GM21786 (cell line): ENCODE measurements at regions not wholly inside any gene's neighbourhood (a gene's known extent, or its start where the extent isn't known, plus 50 kb on each side); places are given as distances from the start of the nearest gene placed in this dataset.

Experiments
- ATAC-seq: cut with Tn5 transposase; IDR thresholded peaks from one replicate; pipeline ENCODE4 v1.9.1; 2021; ENCODE audit not compliant: unreplicated experiment

DNA sequence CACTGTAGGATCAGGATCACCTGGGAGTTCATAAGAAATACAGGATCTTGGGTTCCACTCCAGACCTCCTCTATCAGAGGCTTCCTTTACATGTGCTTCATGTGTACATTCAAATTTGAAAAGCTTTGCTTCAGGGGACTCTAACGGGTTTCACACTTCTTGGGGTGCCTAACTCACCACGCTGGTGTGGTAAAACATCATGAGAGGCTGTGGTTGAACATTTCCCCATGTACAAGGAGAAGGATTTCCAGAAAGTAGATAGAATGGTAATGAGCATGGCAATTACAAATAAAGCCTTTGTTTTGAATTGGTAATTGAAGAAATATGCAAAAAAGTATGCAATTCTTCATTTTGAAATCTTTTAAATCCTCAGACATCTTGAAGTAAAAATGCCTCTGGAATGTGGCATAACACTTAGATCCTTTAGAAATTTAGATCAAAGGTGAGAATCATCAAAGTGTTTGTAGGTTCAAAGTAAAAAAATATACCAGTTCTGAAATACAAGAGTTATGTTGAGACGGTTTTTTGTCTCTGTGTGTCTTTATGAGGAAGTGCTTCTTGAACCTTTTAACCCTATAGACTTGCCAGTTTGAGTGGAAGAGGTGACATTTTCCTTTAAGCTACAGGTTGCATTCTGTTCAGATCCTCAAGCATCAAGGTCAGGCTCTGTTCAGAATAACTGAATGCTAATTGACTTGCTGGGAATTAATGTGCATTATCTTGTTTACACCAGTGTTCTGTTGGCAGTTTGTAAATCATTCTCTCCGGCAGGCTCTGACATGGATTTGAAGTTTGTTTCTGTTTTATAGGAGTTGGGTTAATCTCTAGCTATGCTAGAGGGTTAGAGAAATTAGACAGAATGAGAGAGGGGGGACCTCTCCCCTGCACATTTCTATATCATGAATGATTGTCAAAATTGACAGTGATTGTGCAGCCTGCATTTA lies 415.3 kb downstream of the MAN2A1 start:
- ATAC-seq = no peak

DNA sequence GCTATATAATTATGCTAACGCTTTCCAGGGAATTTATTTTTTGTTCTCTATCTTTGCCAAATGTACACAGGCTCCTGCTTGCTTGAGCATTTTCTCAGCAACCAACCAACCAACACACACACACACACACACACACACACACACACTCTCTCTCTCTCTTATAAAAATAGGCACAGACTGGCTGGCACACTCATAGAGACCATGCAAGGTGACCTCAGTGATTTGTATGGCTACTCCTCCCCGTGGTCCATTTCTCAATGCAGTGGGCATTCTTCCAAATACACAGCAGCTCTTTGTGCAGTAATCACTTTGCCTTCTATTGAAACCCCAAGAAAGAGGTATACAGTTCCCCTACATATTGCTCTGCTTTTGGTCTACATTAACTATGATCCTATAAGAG lies 416.0 kb downstream of the MAN2A1 start:
- ATAC-seq = no peak

DNA sequence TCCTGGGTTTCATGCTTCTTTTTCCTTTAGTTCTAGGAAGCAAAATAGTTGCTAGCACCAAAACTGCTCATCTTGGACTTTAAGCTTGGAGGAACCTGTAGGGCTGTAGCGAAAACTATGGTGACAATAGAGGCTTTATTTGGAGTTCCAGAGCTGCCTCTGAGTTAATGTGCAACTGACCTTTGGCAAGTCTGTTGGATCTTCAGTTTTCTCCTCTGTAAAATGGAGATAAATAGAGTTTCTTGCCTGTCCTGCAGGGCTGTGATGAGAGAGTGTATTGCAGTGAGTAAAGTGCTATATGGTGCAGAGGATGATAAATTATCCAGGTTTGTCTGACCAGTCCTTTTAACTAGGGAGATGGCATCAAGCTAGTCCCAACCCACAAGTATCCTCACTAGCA lies 417.0 kb downstream of the MAN2A1 start:
- ATAC-seq = no peak

DNA sequence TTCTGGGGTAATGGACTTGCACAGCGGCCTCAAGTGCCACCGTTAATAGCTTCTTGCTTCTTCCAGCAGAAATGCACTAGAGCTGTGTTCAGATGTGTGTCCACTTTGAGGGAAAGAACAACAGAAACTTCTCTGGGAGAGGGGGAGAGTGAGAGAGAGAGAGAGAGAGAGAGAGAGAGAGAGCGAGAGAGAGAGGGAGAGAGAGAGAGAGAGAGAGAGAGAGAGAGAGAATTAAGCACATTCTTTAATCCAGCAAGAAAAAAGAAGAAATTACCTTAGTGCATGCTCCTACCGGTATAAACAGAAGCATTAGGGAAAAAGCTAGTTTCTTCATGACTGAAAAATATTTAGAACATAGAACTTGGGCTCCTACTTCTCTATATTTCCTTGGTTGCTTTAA lies 418.8 kb downstream of the MAN2A1 start:
- ATAC-seq = no peak

DNA sequence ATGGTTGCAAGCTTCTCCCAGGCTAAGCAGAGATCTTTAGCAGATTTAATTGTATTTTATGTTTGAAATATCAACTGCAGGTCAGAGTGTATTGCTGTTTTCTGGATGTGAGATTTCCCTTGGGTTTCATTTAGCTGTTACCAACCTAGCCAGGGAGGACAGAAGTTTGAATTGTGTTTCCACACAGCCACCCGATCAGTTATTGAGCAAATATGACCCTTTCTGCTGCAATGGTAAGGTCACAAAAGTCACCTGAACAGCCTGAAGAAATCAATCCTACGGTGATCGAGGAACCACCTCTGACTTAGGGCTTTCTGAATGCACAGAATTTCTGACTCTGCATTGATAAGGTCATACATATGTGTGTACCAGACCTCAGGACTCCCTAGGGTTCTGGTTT lies 419.9 kb downstream of the MAN2A1 start:
- ATAC-seq = no peak

DNA sequence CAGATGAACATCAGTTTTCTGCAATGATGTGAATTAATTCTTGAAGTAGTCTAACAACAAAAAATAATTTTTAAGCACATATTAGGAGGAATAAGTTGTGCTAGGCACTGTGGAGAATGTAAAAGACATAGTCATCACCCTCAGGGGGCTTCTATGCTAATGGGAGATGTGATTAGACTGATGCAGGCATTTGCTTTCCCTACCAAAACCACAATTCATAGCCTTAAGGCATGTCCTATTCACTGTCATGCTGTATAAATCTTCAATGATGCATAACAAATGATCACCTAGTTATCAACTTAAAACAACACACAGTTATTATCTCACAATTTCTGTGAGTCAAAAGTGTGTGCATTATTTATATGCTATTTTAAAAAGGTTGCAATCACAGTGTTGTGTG lies 422.6 kb downstream of the MAN2A1 start:
- no peak for ATAC-seq

DNA sequence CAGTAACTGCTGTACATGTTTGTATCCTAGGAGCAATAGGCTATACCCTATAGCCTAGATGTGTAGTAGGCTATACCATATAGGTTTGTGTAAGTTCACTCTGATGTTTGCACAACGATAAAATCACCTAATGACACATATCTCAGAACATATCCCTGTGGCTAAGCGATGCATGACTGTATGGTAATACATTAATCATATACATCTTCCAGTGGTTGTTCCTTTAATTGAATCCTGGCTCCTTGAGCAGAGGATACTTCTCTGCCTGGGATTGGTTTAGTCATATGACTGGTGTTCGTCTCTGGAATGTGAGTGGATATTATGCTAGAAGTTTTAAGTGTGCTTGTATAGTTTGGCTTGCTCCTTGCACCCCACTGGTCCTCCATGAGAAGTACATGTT lies 425.8 kb downstream of the MAN2A1 start:
- ATAC-seq = no peak

DNA sequence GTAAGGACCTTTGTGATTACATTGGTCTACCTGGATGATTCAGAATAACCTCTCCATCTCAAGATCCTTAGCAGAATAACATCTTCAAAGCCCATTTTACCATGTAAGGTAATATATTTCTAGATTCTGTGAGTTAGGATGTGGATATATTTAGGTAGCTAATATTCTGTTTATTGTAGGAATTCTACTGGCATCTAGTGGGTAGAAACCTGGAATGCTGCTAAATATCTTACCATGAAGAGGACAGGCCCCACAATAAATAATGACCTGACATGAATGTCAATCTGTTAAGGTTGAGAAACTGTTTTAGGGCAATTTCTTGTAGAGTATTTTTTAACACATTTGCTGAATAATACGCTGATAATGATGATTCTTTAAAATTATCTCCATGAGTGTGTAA lies 426.8 kb downstream of the MAN2A1 start:
- ATAC-seq = no peak

DNA sequence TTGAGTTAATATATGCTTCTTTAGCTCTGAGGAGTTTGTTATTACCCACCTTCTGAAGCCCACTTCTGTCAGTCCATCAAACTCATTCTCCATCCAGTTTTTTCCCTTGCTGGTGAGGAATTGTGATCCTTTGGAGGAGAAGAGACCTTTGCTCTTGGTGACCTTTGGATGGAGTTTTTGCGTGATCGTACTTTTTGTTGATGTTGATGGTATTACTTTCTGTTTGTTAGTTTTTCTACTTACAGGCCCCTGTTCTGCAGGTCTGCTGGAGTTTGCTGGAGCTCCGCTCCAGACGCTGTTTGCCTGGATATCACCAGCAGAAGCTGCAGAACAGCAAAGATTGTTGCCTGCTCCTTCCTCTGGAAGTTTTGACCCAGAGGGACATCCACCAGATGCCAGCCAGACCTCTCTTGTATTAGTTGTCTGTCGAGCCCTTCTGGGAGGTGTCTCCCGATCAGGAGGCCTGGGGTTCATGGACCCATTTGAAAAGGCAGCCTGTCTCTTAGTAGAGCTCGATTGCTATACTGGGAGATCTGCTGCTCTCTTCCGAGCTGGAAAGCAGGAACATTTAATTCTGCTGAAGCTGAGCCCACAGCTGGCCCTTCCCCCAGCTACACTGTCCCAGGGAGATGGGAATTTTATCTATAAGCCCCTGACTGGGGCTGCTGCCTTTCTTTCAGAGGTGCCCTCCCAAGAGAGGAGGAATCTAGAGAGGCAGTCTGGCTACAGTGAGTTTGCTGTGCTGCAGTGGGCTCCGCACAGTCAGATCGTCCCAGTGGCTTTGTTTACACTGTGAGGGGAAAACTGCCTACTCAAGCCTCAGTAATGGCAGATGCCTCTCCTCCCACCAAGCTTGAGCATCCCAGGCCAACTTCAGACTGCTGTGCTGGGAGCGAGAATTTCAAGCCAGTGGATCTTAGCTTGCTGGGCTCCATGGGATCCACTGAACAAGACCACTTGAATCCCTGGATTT lies 445.5 kb downstream of the MAN2A1 start:
- ATAC-seq = no peak

DNA sequence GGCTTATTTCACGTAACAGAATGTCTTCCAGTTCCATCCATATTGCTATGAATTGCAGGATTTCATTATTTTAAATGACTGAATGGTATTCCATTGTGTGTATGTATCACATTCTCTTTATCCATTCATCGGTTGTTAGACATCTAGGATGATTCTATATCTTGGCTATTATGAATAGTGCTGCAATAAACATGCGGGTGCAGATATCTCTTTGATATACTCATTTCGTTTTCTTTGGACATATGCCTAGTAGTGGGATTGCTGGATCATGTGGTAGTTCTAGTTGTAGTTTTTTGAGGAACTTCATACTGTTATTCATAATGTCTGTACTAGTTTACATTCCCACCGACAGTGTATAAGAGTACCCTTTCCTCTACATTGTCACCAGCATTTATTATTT lies 460.5 kb downstream of the MAN2A1 start:
- no peak for ATAC-seq

DNA sequence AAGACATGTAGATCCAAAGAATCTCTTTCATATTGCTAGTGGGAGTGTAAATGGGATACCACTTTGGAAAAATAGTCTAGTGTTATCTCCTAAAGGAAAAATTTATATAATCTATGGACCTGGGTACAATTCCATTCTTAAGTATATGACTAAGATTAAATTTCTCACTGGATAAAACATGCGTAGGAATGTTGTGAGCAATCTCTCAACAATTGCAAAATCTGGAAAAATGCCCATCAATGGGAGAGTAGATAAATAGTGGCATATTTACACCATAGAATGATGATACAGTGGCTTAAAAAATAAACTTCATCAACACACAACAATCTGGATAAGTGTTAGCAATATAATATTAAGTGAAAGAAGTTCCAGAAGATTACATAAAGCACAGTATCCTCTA lies 469.5 kb downstream of the MAN2A1 start:
- no peak for ATAC-seq

DNA sequence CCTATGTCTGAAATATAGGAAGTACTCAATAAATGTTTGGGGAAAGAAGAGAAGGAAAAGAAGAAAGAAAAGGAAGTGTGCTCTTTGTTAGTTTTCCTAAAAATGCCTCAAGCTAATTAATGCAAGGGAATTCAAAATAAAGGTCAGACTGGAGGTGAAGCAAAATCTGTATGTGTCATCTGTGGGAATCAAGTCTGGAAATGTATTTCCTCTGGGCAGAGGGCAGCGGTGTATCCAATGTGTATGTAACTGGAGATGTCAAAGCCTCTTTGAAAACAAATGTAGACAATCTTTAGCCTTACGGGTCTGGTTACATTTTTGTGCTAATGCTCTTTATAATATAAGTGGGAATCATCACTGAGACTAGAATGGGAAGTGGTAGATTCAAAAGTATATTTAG lies 471.4 kb downstream of the MAN2A1 start:
- no peak for ATAC-seq

DNA sequence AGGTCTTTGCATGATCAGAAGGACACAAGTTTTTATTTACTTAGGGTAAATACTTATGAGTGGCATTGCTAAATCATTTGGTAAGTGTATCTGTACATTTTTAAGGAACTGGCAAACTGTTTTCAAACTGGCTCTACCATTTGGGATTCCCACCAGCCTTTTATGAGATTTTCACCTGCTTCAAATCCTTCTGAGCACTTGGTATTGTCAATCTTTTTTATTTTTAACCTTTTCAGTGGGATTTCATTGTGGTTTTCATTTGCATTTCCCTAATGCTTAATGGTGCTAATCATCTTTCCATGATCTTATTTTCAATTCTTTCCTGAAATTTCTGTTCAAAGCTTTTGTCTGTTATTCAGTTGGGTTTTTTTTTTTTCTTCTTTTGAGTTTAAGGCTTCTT lies 475.6 kb downstream of the MAN2A1 start:
- ATAC-seq = no peak

DNA sequence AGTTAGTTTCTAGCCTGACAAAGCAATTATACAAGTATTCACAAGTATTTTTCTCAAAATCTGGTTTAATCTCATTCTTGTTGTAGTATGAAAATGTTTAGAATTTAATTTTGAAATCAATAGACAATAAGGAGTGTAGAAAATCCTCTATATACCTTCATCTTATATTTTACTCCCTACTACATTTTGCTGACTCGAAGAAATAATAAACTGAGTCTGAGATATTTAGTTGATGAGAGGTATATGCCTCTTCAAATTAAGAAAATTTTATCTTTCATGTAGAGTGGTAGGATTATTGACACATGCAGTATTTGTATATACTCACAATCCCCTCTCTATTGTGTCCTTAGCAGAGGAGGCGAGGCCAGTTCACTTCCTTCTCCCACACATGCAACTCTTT lies 477.7 kb downstream of the MAN2A1 start:
- ATAC-seq = no peak

DNA sequence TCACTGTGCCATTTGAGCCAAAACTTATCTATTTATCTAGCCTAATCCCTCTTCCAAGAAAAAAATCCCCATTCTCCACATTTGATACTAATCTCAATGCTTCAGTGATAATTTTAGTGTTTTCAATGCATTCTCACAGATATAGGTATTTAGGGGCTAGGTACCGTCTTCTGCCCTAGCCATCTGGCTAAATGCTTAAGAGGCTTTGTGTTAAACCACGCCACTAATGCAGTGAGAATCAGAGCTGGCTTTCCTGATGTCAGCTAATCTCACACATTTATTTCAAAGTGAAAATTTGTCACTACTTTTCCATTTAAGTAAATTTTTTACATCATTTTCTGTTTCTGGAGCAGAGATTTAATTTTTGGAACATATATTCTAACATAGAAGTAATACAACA lies 479.7 kb downstream of the MAN2A1 start:
- ATAC-seq = no peak

DNA sequence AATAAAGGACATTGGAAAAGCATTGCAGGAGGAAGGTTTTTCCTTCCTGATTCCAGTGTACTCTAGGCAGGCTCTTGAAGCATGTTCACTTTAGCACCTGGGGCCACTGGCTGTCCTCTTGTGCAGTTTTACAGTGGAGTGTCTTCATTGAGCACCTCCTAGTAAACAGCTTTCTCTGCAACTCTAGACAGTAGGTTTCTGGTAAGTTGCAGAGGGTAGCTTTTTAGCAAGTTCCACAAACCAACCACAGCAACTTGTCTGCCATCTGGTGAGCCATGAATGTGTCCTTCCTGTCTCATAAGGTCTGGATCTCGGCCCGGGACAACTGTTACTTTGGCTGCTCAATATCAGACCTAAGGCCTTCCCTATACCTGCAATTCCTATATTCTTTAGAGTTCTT lies 488.0 kb downstream of the MAN2A1 start:
- ATAC-seq = no peak

DNA sequence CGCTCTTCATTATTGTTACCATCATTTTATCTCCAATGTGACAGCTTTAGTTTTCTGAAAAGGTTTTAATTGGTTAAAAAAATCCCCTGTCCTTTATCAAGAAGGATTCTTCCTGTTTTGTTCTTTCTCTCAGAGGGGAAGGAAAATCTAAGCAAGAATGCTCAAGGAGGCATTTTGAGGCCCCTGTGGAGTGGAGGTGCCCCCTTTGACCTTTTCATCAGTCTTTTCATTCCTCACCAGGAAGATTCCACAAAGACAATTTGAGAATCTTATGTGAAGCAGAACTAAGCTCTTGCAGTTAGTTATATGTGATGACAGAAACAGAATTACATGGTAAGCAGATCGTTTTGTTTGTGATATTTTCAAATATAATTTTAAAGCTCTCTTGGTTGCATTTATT lies 489.6 kb downstream of the MAN2A1 start:
- no peak for ATAC-seq

DNA sequence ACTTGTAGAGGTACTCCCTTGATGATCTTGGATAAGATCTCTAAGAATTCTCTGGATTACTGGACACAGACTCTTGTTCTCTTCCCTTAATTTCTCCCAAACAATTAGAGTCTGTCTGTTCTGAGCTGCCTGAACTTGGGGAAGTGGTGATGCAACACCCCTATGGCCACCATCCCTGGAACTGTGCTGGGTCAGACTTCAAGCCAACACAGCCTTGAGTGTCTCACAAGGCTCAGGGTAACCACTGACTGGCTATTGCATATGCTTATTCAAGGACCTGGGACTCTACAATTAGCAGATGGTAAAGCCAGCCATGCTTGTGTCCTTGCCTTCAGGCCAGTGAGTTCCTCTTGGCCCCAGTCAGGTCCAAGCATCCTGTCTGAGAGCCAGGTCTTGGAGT lies 504.5 kb downstream of the MAN2A1 start:
- no peak for ATAC-seq

DNA sequence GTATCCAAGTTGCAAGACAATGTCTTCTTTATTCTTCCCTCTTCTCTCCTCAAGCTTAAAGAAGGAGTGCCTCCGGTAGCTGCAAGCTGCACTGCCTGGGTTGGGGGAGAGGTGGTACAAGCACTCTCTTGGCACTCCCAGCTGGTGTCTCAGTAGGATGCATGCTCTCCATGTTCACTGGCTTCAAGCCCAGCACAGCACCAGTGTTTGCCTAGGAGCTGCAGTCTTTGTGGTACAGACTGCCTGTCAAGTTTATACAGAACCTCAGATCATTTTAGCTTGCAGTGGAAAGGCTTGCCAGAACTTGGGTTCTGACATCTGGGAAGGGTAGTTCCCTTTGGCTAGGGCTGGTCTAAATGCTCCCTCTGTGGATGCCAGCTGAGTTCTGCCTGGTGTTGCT lies 505.6 kb downstream of the MAN2A1 start:
- no peak for ATAC-seq

DNA sequence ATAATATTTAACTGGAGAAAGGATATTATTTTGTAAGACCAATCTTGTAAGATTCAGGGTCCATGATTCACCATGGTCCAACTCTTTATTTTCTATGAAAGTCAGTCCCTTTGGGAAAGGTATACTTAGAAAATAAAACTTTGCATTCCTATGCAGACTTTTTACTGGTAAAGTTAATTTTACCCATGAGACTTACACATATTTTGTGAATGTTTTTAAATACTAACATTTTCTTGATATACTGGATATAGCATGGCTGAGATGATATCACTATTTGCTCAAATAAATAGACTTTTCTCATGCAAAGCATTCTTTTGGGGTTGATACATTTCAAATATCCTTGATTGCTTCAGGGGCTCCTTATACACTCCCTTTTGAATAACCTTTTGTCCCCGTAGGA lies 512.1 kb downstream of the MAN2A1 start:
- ATAC-seq = no peak

DNA sequence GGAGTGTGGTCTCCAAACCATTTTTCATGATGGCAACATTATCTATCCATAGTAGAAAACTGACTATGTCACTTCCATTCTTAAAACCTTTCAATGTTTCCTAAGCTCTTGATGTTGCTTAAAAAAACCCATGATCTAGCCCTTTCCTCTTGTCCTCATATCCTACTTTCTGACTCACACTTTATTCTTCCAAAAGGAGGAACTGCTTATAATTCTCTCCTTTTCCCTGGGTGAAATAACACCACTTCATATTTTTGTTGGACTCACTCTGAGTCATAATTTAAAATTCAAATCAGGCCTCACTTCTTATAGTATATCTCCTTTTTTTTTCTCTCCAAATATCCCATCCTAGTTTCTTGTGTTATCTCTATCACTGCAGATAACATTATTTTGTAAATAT lies 513.9 kb downstream of the MAN2A1 start:
- ATAC-seq = no peak

DNA sequence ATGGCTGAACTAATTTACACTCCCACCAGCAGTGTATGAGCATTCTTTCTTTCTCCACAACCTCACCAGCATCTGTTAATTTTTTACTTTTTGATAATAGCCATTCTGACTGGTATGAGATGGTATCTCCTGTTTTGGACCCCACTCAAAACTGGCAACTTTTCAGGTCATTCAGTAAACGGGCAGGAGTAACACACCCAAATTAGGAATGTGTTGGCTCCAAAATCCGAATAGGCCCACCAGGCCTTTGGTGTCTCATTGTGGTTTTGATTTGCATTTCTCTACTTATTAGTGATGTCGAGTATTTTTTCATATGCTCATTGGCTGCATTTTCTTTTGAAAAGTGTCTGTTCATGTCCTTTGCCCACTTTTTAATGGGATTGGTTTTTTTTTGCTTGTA lies 517.1 kb downstream of the TMEM232 start:
- ATAC-seq = no peak
